Progenitor cell of endocrine pancreas (in vitro differentiated cells): ENCODE measurements at regions not wholly inside any gene's neighbourhood (a gene's known extent, or its start where the extent isn't known, plus 50 kb on each side); places are given as distances from the start of the nearest gene placed in this dataset.

Source experiments
- DNase-seq: peaks from one replicate; pipeline ENCODE4 v3.0.0; 2021; ENCODE audit warnings: low spot score; ENCODE audit not compliant: unreplicated experiment
- H3K27ac Mint-ChIP-seq: 2 replicates; pipeline ENCODE4 v1.8.0; 2021; ENCODE audit warnings: mild to moderate bottlenecking, moderate library complexity, mixed read lengths
- H3K27me3 Mint-ChIP-seq: 2 replicates; pipeline ENCODE4 v1.8.0; 2021; ENCODE audit warnings: mixed read lengths
- H3K36me3 Mint-ChIP-seq: 2 replicates; pipeline ENCODE4 v1.8.0; 2022; ENCODE audit warnings: mixed read lengths; ENCODE audit not compliant: insufficient read depth
- H3K4me1 Mint-ChIP-seq: 2 replicates; pipeline ENCODE4 v1.8.0; 2021; ENCODE audit warnings: low read depth, mixed read lengths
- H3K4me3 Mint-ChIP-seq: 2 replicates; pipeline ENCODE4 v1.8.0; 2021; ENCODE audit warnings: low read depth, mild to moderate bottlenecking, moderate library complexity, mixed read lengths
- H3K9me3 Mint-ChIP-seq: 2 replicates; pipeline ENCODE4 v1.8.0; 2021; ENCODE audit warnings: low read depth, mixed read lengths
- CTCF ChIP-seq: fragments of 200-600 bp; sonication (generic); IDR thresholded peaks from one replicate; pipeline ENCODE4 v1.5.0; 2021; ENCODE audit warnings: antibody characterized with exemption, mild to moderate bottlenecking; ENCODE audit not compliant: unreplicated experiment

- DNase-seq, result no peak
- peaks cover 4% of the 10 kb centered on the region for H3K27me3 Mint-ChIP-seq
- H3K9me3 Mint-ChIP-seq, result peaks cover 7% of the 10 kb centered on the region
- no peak overlapping the region for H3K27ac Mint-ChIP-seq
- no peak for TF ChIP-seq CTCF
- H3K4me1 Mint-ChIP-seq, result no peaks in the 10 kb centered on the region
- H3K4me3 Mint-ChIP-seq, result no peak overlapping the region
- no peaks in the 10 kb centered on the region for H3K36me3 Mint-ChIP-seq
Measured at GRCh38 chr5:68440651-68441050, 225.1 kb downstream of the PIK3R1 start.

GRCh38 chr5:68441309-68442073, 225.9 kb downstream of the PIK3R1 start:
- Mint-ChIP-seq H3K4me3 (no peak overlapping the region), H3K27ac (no peak overlapping the region), H3K27me3 (peaks cover 4% of the 10 kb centered on the region), H3K36me3 (no peaks in the 10 kb centered on the region), H3K4me1 (no peaks in the 10 kb centered on the region), H3K9me3 (peaks cover 7% of the 10 kb centered on the region)
- DNase-seq, result no peak
- no peak for TF ChIP-seq CTCF

- Mint-ChIP-seq H3K4me1 (no peaks in the 10 kb centered on the region), H3K9me3 (peaks cover 7% of the 10 kb centered on the region), H3K4me3 (no peak overlapping the region), H3K36me3 (no peaks in the 10 kb centered on the region), H3K27me3 (peaks cover 4% of the 10 kb centered on the region), H3K27ac (no peak overlapping the region)
- no peak for DNase-seq
- TF ChIP-seq CTCF, result no peak
Measured at GRCh38 chr5:68443091-68443490, 227.5 kb downstream of the PIK3R1 start.

- H3K4me3 Mint-ChIP-seq, result no peak overlapping the region
- no peak for DNase-seq
- no peak overlapping the region for H3K27ac Mint-ChIP-seq
- H3K4me1 Mint-ChIP-seq, result no peaks in the 10 kb centered on the region
- H3K27me3 Mint-ChIP-seq, result peaks cover 7% of the 10 kb centered on the region
- H3K36me3 Mint-ChIP-seq, result no peaks in the 10 kb centered on the region
- TF ChIP-seq CTCF, result no peak
- peaks cover 7% of the 10 kb centered on the region for H3K9me3 Mint-ChIP-seq
Measured at GRCh38 chr5:68444048-68444447, 228.5 kb downstream of the PIK3R1 start.

GRCh38 chr5:68444833-68445232, 229.3 kb downstream of the PIK3R1 start:
- Mint-ChIP-seq H3K4me3 (no peak overlapping the region), H3K4me1 (no peaks in the 10 kb centered on the region), H3K27ac (no peak overlapping the region), H3K36me3 (no peaks in the 10 kb centered on the region), H3K9me3 (peaks cover 3% of the 10 kb centered on the region), H3K27me3 (peaks cover 3% of the 10 kb centered on the region)
- DNase-seq, result no peak
- TF ChIP-seq CTCF, result no peak
